ENCODE measurements at regions not wholly inside any gene's neighbourhood (a gene's known extent, or its start where the extent isn't known, plus 50 kb on each side); places are given as distances from the start of the nearest gene placed in this dataset.

- Histone ChIP-seq H4K91ac (ENCODE audit: insufficient read length, low read depth, low read length) (no peak overlapping the region), H3K9ac (ENCODE audit: extremely low read depth, insufficient read length, low read length) (no peak overlapping the region), H3K27me3 (ENCODE audit: insufficient read depth, low read length) (no peaks in the 10 kb centered on the region), H3K14ac (ENCODE audit: insufficient read depth, low read length) (no peak overlapping the region), H3K23ac (ENCODE audit: insufficient read length, low read depth, low read length) (no peak overlapping the region), H2BK20ac (ENCODE audit: low read depth, low read length, poor library complexity, severe bottlenecking) (no peak overlapping the region), H3K4me1 (ENCODE audit: insufficient read depth, low read length) (peaks cover 6% of the 10 kb centered on the region), H3K27ac (ENCODE audit: insufficient read length, low read depth, low read length) (no peak overlapping the region), H3K4ac (ENCODE audit: low read depth, low read length) (no peak overlapping the region), H2BK12ac (ENCODE audit: insufficient read length, low read depth, low read length) (no peak overlapping the region), H3K79me1 (ENCODE audit: insufficient read depth, low read depth, low read length, poor library complexity, severe bottlenecking) (no peaks in the 10 kb centered on the region), H2AFZ (ENCODE audit: low read length) (no peak overlapping the region), H2BK15ac (ENCODE audit: low read depth, low read length) (no peak overlapping the region), H4K8ac (replicated peaks; ENCODE audit: insufficient read length, low read depth, low read length) (no peak overlapping the region), H3K56ac (ENCODE audit: insufficient read length, low read depth, low read length) (no peak overlapping the region), H4K20me1 (ENCODE audit: control insufficient read depth, insufficient read depth, insufficient read length) (no peaks in the 10 kb centered on the region), H2AK5ac (ENCODE audit: insufficient read length, low read length) (no peak overlapping the region), H3K79me2 (ENCODE audit: insufficient read depth, low read length) (no peaks in the 10 kb centered on the region), H3K18ac (ENCODE audit: insufficient read length, low read depth, low read length) (no peak overlapping the region), H2BK5ac (ENCODE audit: insufficient read length, low read length) (no peak overlapping the region), H3K4me2 (ENCODE audit: insufficient read depth, insufficient read length, low read length) (no peak overlapping the region), H4K5ac (ENCODE audit: insufficient read length, low read depth, low read length) (no peak overlapping the region), H3K23me2 (ENCODE audit: insufficient read length, low read depth, low read length, poor library complexity, severe bottlenecking) (no peaks in the 10 kb centered on the region), H2BK120ac (ENCODE audit: low read depth, low read length, poor library complexity, severe bottlenecking) (no peak overlapping the region), H3T11ph (ENCODE audit: low read length) (no peak overlapping the region), H3K9me3 (ENCODE audit: control insufficient read depth, low read depth, low read length) (no peaks in the 10 kb centered on the region)
- Mint-ChIP-seq H3K27ac (0 out of 7 replicates have a peak overlapping the region, but pooled peaks of 1 of the 3 experiments have one; percentile 76), H3K9me3 (peaks cover 22 to 25% of the 10 kb centered on the region in 2 experiments), H3K27me3 (ENCODE audit: low read depth) (no peaks in the 10 kb centered on the region), H3K4me3 (no peak overlapping the region), H3K4me1 (peaks cover 54 to 60% of the 10 kb centered on the region in 2 experiments), H3K36me3 (ENCODE audit: insufficient read depth in 1 of 3, low read depth in 3 of 3) (peaks cover 16 to 28% (median 18%) of the 10 kb centered on the region in 3 experiments)
- WGBS (ENCODE audit: extremely low coverage, insufficient read length, low lambda C conversion rate) = no CpG with 5 or more reads among the region's 4 CpGs
- DNase-seq = no peak
- TF ChIP-seq CTCF (conservative IDR thresholded peaks at IDR 0.05) = no peak
Measured at GRCh38 chr1:116835161-116835560, 74.6 kb upstream of the PTGFRN start.

Measured in H9 (cell line).